ENCODE measurements at regions not wholly inside any gene's neighbourhood (a gene's known extent, or its start where the extent isn't known, plus 50 kb on each side); places are given as distances from the start of the nearest gene placed in this dataset.

DNA sequence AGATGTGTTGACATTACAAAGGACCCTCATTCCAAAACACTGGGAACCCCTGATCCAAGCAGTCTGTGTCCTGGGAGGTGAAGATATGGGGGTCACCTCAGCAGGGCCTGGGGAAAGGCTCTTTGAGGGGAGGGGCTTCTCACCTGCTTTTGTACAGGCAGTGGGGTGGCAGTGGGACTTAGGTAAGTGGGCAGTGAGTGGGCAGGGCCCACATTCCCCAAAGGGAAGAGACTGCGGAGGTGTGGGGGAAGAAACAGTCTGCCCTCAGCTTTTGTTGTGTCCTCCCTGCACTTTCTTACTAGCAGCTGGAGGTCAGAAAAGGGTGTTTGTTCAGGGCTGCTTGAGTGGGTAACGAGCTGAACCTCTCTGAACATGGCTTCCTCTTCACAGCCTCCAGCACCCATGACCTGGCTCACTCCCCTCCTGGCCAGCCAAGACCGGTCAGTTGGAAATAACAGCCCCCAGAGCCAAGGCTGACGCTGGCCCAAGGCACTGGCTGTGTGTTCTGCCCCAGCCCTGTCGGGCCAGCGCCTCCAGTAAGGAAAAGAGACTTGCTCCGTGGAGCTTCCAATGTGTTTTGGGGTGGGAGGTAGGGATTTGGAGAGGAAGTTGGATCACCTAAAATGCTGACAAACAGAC, 173.5 kb downstream of the PSMG1 start (continued):
- TF ChIP-seq, protein P1, sequence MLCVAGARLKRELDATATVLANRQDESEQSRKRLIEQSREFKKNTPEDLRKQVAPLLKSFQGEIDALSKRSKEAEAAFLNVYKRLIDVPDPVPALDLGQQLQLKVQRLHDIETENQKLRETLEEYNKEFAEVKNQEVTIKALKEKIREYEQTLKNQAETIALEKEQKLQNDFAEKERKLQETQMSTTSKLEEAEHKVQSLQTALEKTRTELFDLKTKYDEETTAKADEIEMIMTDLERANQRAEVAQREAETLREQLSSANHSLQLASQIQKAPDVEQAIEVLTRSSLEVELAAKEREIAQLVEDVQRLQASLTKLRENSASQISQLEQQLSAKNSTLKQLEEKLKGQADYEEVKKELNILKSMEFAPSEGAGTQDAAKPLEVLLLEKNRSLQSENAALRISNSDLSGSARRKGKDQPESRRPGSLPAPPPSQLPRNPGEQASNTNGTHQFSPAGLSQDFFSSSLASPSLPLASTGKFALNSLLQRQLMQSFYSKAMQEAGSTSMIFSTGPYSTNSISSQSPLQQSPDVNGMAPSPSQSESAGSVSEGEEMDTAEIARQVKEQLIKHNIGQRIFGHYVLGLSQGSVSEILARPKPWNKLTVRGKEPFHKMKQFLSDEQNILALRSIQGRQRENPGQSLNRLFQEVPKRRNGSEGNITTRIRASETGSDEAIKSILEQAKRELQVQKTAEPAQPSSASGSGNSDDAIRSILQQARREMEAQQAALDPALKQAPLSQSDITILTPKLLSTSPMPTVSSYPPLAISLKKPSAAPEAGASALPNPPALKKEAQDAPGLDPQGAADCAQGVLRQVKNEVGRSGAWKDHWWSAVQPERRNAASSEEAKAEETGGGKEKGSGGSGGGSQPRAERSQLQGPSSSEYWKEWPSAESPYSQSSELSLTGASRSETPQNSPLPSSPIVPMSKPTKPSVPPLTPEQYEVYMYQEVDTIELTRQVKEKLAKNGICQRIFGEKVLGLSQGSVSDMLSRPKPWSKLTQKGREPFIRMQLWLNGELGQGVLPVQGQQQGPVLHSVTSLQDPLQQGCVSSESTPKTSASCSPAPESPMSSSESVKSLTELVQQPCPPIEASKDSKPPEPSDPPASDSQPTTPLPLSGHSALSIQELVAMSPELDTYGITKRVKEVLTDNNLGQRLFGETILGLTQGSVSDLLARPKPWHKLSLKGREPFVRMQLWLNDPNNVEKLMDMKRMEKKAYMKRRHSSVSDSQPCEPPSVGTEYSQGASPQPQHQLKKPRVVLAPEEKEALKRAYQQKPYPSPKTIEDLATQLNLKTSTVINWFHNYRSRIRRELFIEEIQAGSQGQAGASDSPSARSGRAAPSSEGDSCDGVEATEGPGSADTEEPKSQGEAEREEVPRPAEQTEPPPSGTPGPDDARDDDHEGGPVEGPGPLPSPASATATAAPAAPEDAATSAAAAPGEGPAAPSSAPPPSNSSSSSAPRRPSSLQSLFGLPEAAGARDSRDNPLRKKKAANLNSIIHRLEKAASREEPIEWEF (IDR thresholded peaks at IDR 0.05; ENCODE audit: insufficient replicate concordance, low read depth, low read length): no peak

DNA sequence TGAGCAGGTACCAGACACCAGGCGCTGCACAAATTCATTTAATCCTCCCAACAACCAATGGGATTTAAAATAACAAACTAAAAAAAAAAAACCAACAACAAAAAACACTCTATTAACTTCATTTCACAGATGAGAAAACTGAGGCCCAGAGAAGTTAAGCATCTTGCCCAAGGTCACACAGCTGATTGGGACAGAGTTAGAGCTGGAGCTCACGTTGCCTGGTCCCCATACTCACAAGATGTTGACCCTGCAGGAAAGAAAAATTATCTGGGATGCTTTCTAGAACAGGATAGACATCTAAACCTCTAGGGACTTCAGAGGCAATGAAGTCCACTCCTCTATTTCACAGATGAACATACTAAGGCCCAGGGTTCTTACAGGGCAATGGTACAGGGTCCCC, 175.3 kb downstream of the PSMG1 start:
- ChIA-PET RAD21 (ENCODE audit: unreplicated experiment) (no interaction called here), CTCF (interaction anchor here (0.6 kb wide), 1 partner anchor 120 kb away, joined by 3 read pairs; no protein-coding TSS in a partner anchor), POLR2A (no interaction called here), SMC1A (ENCODE audit: uncharacterized antibody, unreplicated experiment) (no interaction called here)
- no peaks in the 10 kb centered on the region for H3K79me2 ChIP-seq (ENCODE audit: control insufficient read depth, insufficient read depth, low read length)
- no peak overlapping the region for H2AFZ ChIP-seq (ENCODE audit: control insufficient read depth, low read depth, low read length)
- H3K4me1 ChIP-seq (ENCODE audit: control insufficient read depth, insufficient read depth, low read length): no peaks in the 10 kb centered on the region
- WGBS (ENCODE audit: insufficient coverage, insufficient replicate concordance, low lambda C conversion rate, missing lambda C conversion rate): 0% methylated on average over 2 of the region's 2 CpGs
- H3K9me3 ChIP-seq (replicated peaks; ENCODE audit: control insufficient read depth, insufficient read depth, low read length): no peaks in the 10 kb centered on the region
- H3K27ac ChIP-seq (ENCODE audit: control insufficient read depth, insufficient read depth): no peak overlapping the region
- no peak for ATAC-seq
- in situ Hi-C loops (cut with MboI) (no loop called here), intact Hi-C loops (cut with micrococcal nuclease; ENCODE audit: unreplicated experiment) (no loop called here)
- H3K4me3 ChIP-seq: no peak overlapping the region
- H3K9ac ChIP-seq (ENCODE audit: control insufficient read depth, insufficient read depth, low read length): no peak overlapping the region
- no peak for DNase-seq (ENCODE audit: low read depth, low spot score)
- peaks cover 0 to 5% of the 10 kb centered on the region in 2 experiments; a peak in 1 of 4 replicates for H3K27me3 ChIP-seq (replicated peaks in 1 of 2; ENCODE audit: control insufficient read depth in 2 of 2, insufficient read depth in 2 of 2, low read length in 1 of 2)
- no peak overlapping the region for H3K4me2 ChIP-seq (ENCODE audit: control insufficient read depth, insufficient read depth)
- FAIRE-seq: no peak
- H3K36me3 ChIP-seq (ENCODE audit: control insufficient read depth in 2 of 2, insufficient read depth in 2 of 2, low read length in 1 of 2): no peaks in the 10 kb centered on the region
- no TSS peak for BruUV-seq (replicated peaks)
- H4K20me1 ChIP-seq (ENCODE audit: control insufficient read depth, insufficient read depth): peaks cover 4% of the 10 kb centered on the region; the same call in 1 of the 2 replicates
- TF ChIP-seq KDM1A (IDR thresholded peaks at IDR 0.05; ENCODE audit: borderline replicate concordance) (no peak), RB1 (IDR thresholded peaks at IDR 0.05; ENCODE audit: borderline replicate concordance) (no peak), POLR2AphosphoS5 (IDR thresholded peaks at IDR 0.05; ENCODE audit: low read length) (no peak), EP300 (IDR thresholded peaks at IDR 0.05; ENCODE audit: borderline replicate concordance in 1 of 2, control insufficient read depth in 1 of 2, low read depth in 2 of 2, low read length in 2 of 2) (no peak)
- TF ChIP-seq, protein P2, sequence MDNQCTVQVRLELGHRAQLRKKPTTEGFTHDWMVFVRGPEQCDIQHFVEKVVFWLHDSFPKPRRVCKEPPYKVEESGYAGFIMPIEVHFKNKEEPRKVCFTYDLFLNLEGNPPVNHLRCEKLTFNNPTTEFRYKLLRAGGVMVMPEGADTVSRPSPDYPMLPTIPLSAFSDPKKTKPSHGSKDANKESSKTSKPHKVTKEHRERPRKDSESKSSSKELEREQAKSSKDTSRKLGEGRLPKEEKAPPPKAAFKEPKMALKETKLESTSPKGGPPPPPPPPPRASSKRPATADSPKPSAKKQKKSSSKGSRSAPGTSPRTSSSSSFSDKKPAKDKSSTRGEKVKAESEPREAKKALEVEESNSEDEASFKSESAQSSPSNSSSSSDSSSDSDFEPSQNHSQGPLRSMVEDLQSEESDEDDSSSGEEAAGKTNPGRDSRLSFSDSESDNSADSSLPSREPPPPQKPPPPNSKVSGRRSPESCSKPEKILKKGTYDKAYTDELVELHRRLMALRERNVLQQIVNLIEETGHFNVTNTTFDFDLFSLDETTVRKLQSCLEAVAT (IDR thresholded peaks at IDR 0.05): no peak
- TF ChIP-seq, protein P3, sequence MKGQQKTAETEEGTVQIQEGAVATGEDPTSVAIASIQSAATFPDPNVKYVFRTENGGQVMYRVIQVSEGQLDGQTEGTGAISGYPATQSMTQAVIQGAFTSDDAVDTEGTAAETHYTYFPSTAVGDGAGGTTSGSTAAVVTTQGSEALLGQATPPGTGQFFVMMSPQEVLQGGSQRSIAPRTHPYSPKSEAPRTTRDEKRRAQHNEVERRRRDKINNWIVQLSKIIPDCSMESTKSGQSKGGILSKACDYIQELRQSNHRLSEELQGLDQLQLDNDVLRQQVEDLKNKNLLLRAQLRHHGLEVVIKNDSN (IDR thresholded peaks at IDR 0.05; ENCODE audit: borderline replicate concordance, extremely low read length, insufficient read depth, low read depth, low read length): no peak

All from GM12878 (cell line).